Stomach (tissue), 8 donors: ENCODE measurements at regions not wholly inside any gene's neighbourhood (a gene's known extent, or its start where the extent isn't known, plus 50 kb on each side); places are given as distances from the start of the nearest gene placed in this dataset.

Experiments
- DNase-seq, 2 donors: peaks; one replicate each; pipeline versions ENCODE4 v3.0.0 to v3.0.0-alpha.2; 2013 to 2019
- H3K27ac ChIP-seq, 5 donors: fragments of 200-600 bp in 4 of 5; sonication (generic) in 4 of 5; one replicate each; pipeline ENCODE4 v1.5.1; 2013 to 2019; ENCODE audit warnings: mild to moderate bottlenecking in 1 of 5, moderate library complexity in 1 of 5
- H3K27me3 ChIP-seq, 3 donors: fragments of 200-600 bp; sonication (generic); one replicate each; pipeline ENCODE4 v1.5.1; 2017 to 2019; ENCODE audit warnings: mixed run types in 1 of 3
- H3K36me3 ChIP-seq, 4 donors: fragments of 200-600 bp; sonication (generic); 1 replicate in 3 of 4; 2 replicates in 1 of 4; pipeline ENCODE4 v1.5.1; 2016 to 2019
- H3K4me1 ChIP-seq, 4 donors: fragments of 200-600 bp; sonication (generic); one replicate each; pipeline ENCODE4 v1.5.1; 2016 to 2019
- H3K4me3 ChIP-seq, 4 donors: fragments of 200-600 bp; sonication (generic) in 3 of 4; one replicate each; pipeline ENCODE4 v1.5.1; 2016 to 2019; ENCODE audit warnings: mild to moderate bottlenecking in 1 of 4
- H3K9me3 ChIP-seq, 4 donors: fragments of 200-600 bp; sonication (generic); one replicate each; pipeline ENCODE4 v1.5.1; 2016 to 2019
- EP300 ChIP-seq: sonication (generic); formaldehyde crosslinking; IDR thresholded peaks from one replicate; pipeline ENCODE4 v1.6.1; 2017; ENCODE audit warnings: antibody characterized with exemption
- POLR2A ChIP-seq, 4 donors: fragments of 450-650 bp; IDR thresholded peaks; one replicate each; pipeline ENCODE4 v1.6.1; 2016; ENCODE audit warnings: antibody characterized with exemption in 4 of 4, control low read depth in 2 of 4, mild to moderate bottlenecking in 1 of 4, moderate library complexity in 1 of 4
- POLR2AphosphoS5 ChIP-seq, 3 donors: sonication (generic); formaldehyde crosslinking; IDR thresholded peaks; one replicate each; pipeline ENCODE4 v1.6.1; 2016; ENCODE audit warnings: antibody characterized with exemption in 3 of 3
- WGBS, 5 donors: extraction: QIAGEN DNeasy Blood & Tissue Kit in 3 of 5; methylation state at CpG; one replicate each; pipeline versions ENCODE4 v1.1.5 to v1.1.7; 2013 to 2018; 5-methylcytosine and 5-hydroxymethylcytosine counted together
- intact Hi-C: fragments of 100-400 bp; cut with DNase I; formaldehyde crosslinking; loops from one replicate; pipeline ENCODE4 v1.15.1; 2023; ENCODE audit warnings: low total_unique reads
- TF ChIP-seq, protein P1 (sequence below), 7 experiments: fragments of 450-650 bp in 4 of 7; fragments of 200-600 bp in 3 of 7; sonication (generic) in 3 of 7; IDR thresholded peaks; one replicate each; pipeline ENCODE4 v1.5.1; 2016 to 2019; ENCODE audit warnings: antibody characterized with exemption in 7 of 7, control low read depth in 2 of 7, mild to moderate bottlenecking in 1 of 7
- donor health status: healthy with polysubstance abuse.
- donor health status: Bipolar disorder and iron deficiency.
- donor health status: healthy.

DNA sequence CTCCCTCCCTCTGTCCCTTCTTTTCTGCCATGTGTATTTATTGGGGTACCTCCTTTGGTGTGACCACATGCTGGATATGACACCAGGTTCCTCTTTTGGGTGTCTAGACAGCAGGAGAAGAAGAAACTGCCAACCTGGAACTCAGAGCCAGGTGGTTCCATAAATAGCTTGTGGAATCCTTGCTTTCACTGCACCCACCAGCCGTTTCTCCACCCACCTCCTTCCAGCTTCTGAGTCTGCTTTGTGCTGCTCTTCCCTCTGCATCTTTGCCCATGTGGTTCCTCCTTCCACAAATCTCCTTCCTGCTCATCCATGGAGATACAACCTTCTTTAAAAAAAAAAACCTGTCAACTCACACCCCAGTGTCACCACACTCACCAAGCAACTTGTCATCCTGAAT lies 80.2 kb upstream of the SKOR2 start:
- no peaks in the 10 kb centered on the region for H3K9me3 ChIP-seq
- no peak for DNase-seq
- peaks cover 0 to 19% (median 0%) of the 10 kb centered on the region in 3 donors for H3K27me3 ChIP-seq
- H3K36me3 ChIP-seq: no peaks in the 10 kb centered on the region
- intact Hi-C loops: no loop called here
- H3K27ac ChIP-seq: no peak overlapping the region
- WGBS, 5 donors: 33 to 83% (median 62%) methylated on average over 1 of the region's 1 CpG
- TF ChIP-seq POLR2A (IDR thresholded peaks at IDR 0.05) (no peak), EP300 (no peak), POLR2AphosphoS5 (IDR thresholded peaks at IDR 0.05) (no peak)
- TF ChIP-seq, protein P1, sequence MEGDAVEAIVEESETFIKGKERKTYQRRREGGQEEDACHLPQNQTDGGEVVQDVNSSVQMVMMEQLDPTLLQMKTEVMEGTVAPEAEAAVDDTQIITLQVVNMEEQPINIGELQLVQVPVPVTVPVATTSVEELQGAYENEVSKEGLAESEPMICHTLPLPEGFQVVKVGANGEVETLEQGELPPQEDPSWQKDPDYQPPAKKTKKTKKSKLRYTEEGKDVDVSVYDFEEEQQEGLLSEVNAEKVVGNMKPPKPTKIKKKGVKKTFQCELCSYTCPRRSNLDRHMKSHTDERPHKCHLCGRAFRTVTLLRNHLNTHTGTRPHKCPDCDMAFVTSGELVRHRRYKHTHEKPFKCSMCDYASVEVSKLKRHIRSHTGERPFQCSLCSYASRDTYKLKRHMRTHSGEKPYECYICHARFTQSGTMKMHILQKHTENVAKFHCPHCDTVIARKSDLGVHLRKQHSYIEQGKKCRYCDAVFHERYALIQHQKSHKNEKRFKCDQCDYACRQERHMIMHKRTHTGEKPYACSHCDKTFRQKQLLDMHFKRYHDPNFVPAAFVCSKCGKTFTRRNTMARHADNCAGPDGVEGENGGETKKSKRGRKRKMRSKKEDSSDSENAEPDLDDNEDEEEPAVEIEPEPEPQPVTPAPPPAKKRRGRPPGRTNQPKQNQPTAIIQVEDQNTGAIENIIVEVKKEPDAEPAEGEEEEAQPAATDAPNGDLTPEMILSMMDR (IDR thresholded peaks at IDR 0.05): no peak
- no peak overlapping the region for H3K4me3 ChIP-seq
- H3K4me1 ChIP-seq: no peaks in the 10 kb centered on the region

- Histone ChIP-seq H3K27ac (no peak overlapping the region), H3K4me3 (no peak overlapping the region), H3K27me3 (peaks cover 0 to 19% (median 0%) of the 10 kb centered on the region in 3 donors), H3K36me3 (no peaks in the 10 kb centered on the region), H3K9me3 (no peaks in the 10 kb centered on the region), H3K4me1 (no peaks in the 10 kb centered on the region)
- WGBS, 5 donors: 68 to 80% (median 77%) methylated on average over 7 of the region's 7 CpGs
- TF ChIP-seq EP300: no peak
- no peak for TF ChIP-seq POLR2AphosphoS5 (IDR thresholded peaks at IDR 0.05)
- TF ChIP-seq, protein P1 (IDR thresholded peaks at IDR 0.05): no peak
- no peak for TF ChIP-seq POLR2A (IDR thresholded peaks at IDR 0.05)
- intact Hi-C loops: no loop called here
- DNase-seq: no peak
Measured at GRCh38 chr18:47331026-47331425, 79.6 kb upstream of the SKOR2 start.

DNA sequence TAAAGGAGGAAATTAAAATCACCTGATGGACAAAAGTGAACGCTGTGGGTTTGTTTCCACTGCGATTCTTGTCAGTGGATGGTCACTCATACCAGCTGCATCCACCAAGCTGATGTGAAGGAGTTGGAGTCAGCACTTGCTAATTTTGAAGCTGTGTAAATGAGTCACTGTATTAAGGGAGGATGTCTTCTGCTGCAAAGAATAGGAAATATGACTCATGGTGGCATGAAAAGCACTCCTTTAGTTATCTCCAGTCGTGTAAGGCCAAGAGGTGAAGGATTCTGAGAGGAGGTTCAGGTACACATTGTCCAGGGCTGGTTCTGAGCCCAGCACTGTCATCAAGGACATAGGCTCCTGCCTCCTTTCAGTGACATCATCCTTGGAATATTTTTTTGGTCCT lies 71.7 kb upstream of the SKOR2 start:
- H3K27me3 ChIP-seq: peaks cover 0 to 3% (median 0%) of the 10 kb centered on the region in 3 donors
- no peak for DNase-seq
- no peak overlapping the region for H3K27ac ChIP-seq
- no peaks in the 10 kb centered on the region for H3K4me1 ChIP-seq
- intact Hi-C loops: no loop called here
- WGBS, 5 donors: 70 to 79% (median 77%) methylated on average over 3 of the region's 3 CpGs
- no peaks in the 10 kb centered on the region for H3K36me3 ChIP-seq
- no peak overlapping the region for H3K4me3 ChIP-seq
- TF ChIP-seq POLR2A (IDR thresholded peaks at IDR 0.05) (no peak), POLR2AphosphoS5 (IDR thresholded peaks at IDR 0.05) (no peak), EP300 (no peak)
- TF ChIP-seq, protein P1 (IDR thresholded peaks at IDR 0.05): no peak
- H3K9me3 ChIP-seq: no peaks in the 10 kb centered on the region

DNA sequence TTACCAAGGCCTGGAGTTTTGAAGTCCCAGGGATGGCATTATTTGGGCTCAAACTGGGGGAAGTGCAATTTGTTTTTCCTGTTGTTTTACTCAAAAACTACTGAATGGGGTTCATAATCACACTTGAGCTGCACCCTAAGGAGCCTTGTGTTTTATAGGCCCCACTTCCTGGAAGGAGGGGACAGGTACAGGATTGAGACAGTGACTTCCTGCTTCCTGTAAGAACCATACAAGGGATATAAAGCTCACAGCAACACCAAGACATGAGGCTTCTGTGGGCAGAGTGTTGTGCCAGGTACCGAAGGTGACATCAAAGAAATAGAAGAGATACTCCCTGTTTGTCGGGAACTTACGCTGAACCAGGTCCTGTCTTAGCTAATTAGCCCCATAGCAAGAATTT lies 70.4 kb upstream of the SKOR2 start:
- Histone ChIP-seq H3K4me1 (no peaks in the 10 kb centered on the region), H3K4me3 (no peak overlapping the region), H3K27me3 (peaks cover 0 to 3% (median 0%) of the 10 kb centered on the region in 3 donors), H3K9me3 (no peaks in the 10 kb centered on the region), H3K27ac (no peak overlapping the region), H3K36me3 (no peaks in the 10 kb centered on the region)
- intact Hi-C loops: no loop called here
- no peak for TF ChIP-seq POLR2AphosphoS5 (IDR thresholded peaks at IDR 0.05)
- TF ChIP-seq EP300: no peak
- TF ChIP-seq, protein P1 (IDR thresholded peaks at IDR 0.05): no peak
- no peak for TF ChIP-seq POLR2A (IDR thresholded peaks at IDR 0.05)
- WGBS, 5 donors: 88 to 96% (median 93%) methylated on average over 3 of the region's 3 CpGs
- DNase-seq: no peak
